H9 (cell line): ENCODE measurements at regions not wholly inside any gene's neighbourhood (a gene's known extent, or its start where the extent isn't known, plus 50 kb on each side); places are given as distances from the start of the nearest gene placed in this dataset.

ENCODE experiments used
- DNase-seq: peaks from one replicate; pipeline ENCODE4 v3.0.0-alpha.2; 2017
- H2AFZ ChIP-seq: one replicate; pipeline ENCODE4 v1.6.1; 2013; ENCODE audit warnings: mild to moderate bottlenecking, low read length, control low read depth, moderate library complexity
- H2AK5ac ChIP-seq: 2 replicates; pipeline ENCODE4 v1.6.1; 2013; ENCODE audit warnings: low read length, control low read depth, mixed read lengths; ENCODE audit not compliant: insufficient read length
- H2BK120ac ChIP-seq: one replicate; pipeline ENCODE4 v1.6.1; 2013; ENCODE audit warnings: low read depth, mild to moderate bottlenecking, low read length, control low read depth, inconsistent platforms; ENCODE audit not compliant: poor library complexity, severe bottlenecking
- H2BK12ac ChIP-seq: 2 replicates; pipeline ENCODE4 v1.6.1; 2013; ENCODE audit warnings: low read length, control low read depth, mixed read lengths, low read depth; ENCODE audit not compliant: insufficient read length
- H2BK15ac ChIP-seq: 2 replicates; pipeline ENCODE4 v1.6.1; 2013; ENCODE audit warnings: low read depth, low read length, control low read depth
- H2BK20ac ChIP-seq: one replicate; pipeline ENCODE4 v1.6.1; 2013; ENCODE audit warnings: low read depth, mild to moderate bottlenecking, low read length, control low read depth, inconsistent platforms; ENCODE audit not compliant: poor library complexity, severe bottlenecking
- H2BK5ac ChIP-seq: 2 replicates; pipeline ENCODE4 v1.6.1; 2013; ENCODE audit warnings: low read length, control low read depth, mixed read lengths; ENCODE audit not compliant: insufficient read length
- H3K14ac ChIP-seq: 2 replicates; pipeline ENCODE4 v1.6.1; 2013; ENCODE audit warnings: low read length, control low read depth; ENCODE audit not compliant: insufficient read depth
- H3K18ac ChIP-seq: 2 replicates; pipeline ENCODE4 v1.6.1; 2013; ENCODE audit warnings: low read depth, mild to moderate bottlenecking, mixed read lengths, low read length, control low read depth; ENCODE audit not compliant: insufficient read length
- H3K23ac ChIP-seq: 2 replicates; pipeline ENCODE4 v1.6.1; 2013; ENCODE audit warnings: low read length, control low read depth, mixed read lengths, low read depth; ENCODE audit not compliant: insufficient read length
- H3K23me2 ChIP-seq: 2 replicates; pipeline ENCODE4 v1.6.1; 2013; ENCODE audit warnings: low read depth, mild to moderate bottlenecking, mixed read lengths, low read length, control low read depth; ENCODE audit not compliant: insufficient read length, poor library complexity, severe bottlenecking
- H3K27ac ChIP-seq: 2 replicates; pipeline ENCODE4 v1.5.1; 2013; ENCODE audit warnings: low read length, control low read depth, mixed read lengths, low read depth; ENCODE audit not compliant: insufficient read length
- H3K27me3 ChIP-seq: 2 replicates; pipeline ENCODE4 v1.6.1; 2013; ENCODE audit warnings: low read length, control low read depth, inconsistent platforms; ENCODE audit not compliant: insufficient read depth
- H3K4ac ChIP-seq: 2 replicates; pipeline ENCODE4 v1.6.1; 2013; ENCODE audit warnings: low read depth, mild to moderate bottlenecking, control low read depth, inconsistent platforms, low read length, moderate library complexity
- H3K4me1 ChIP-seq: 2 replicates; pipeline ENCODE4 v1.6.1; 2013; ENCODE audit warnings: low read length, control low read depth, inconsistent platforms; ENCODE audit not compliant: insufficient read depth
- H3K4me2 ChIP-seq: 2 replicates; pipeline ENCODE4 v1.6.1; 2013; ENCODE audit warnings: low read length, control low read depth, mixed read lengths; ENCODE audit not compliant: insufficient read length, insufficient read depth
- H3K56ac ChIP-seq: 2 replicates; pipeline ENCODE4 v1.6.1; 2013; ENCODE audit warnings: low read depth, mild to moderate bottlenecking, mixed read lengths, low read length, control low read depth; ENCODE audit not compliant: insufficient read length
- H3K79me1 ChIP-seq: 2 replicates; pipeline ENCODE4 v1.6.1; 2013; ENCODE audit warnings: low read depth, mild to moderate bottlenecking, moderate library complexity, low read length, control low read depth, inconsistent platforms; ENCODE audit not compliant: insufficient read depth, poor library complexity, severe bottlenecking
- H3K79me2 ChIP-seq: 2 replicates; pipeline ENCODE4 v1.6.1; 2013; ENCODE audit warnings: low read length, control low read depth, inconsistent platforms; ENCODE audit not compliant: insufficient read depth
- H3K9ac ChIP-seq: 2 replicates; pipeline ENCODE4 v1.6.1; 2013; ENCODE audit warnings: low read length, control low read depth, mixed read lengths; ENCODE audit not compliant: insufficient read length; ENCODE audit errors: extremely low read depth
- H3K9me3 ChIP-seq: one replicate; pipeline ENCODE4 v1.6.1; 2013; ENCODE audit warnings: low read depth, low read length, inconsistent platforms; ENCODE audit not compliant: control insufficient read depth
- H3T11ph ChIP-seq: one replicate; pipeline ENCODE4 v1.6.1; 2013; ENCODE audit warnings: mild to moderate bottlenecking, low read length, control low read depth, inconsistent platforms
- H4K20me1 ChIP-seq: one replicate; pipeline ENCODE4 v1.6.1; 2013; ENCODE audit not compliant: control insufficient read depth, insufficient read length, insufficient read depth
- H4K5ac ChIP-seq: 2 replicates; pipeline ENCODE4 v1.6.1; 2013; ENCODE audit warnings: low read depth, mild to moderate bottlenecking, mixed read lengths, low read length, control low read depth; ENCODE audit not compliant: insufficient read length
- H4K8ac ChIP-seq: replicated peaks from 2 replicates; pipeline ENCODE4 v1.6.1; 2013; ENCODE audit warnings: low read length, control low read depth, mixed read lengths, low read depth; ENCODE audit not compliant: insufficient read length
- H4K91ac ChIP-seq: 2 replicates; pipeline ENCODE4 v1.6.1; 2013; ENCODE audit warnings: low read depth, mild to moderate bottlenecking, moderate library complexity, mixed read lengths, low read length, control low read depth; ENCODE audit not compliant: insufficient read length
- H3K27ac Mint-ChIP-seq, 3 experiments: 2 replicates in 2 of 3; 3 replicates in 1 of 3; pipeline ENCODE4 v1.8.0; 2020 to 2021; ENCODE audit warnings: mixed read lengths in 3 of 3, mild to moderate bottlenecking in 1 of 3, moderate library complexity in 1 of 3
- H3K27me3 Mint-ChIP-seq: 2 replicates; pipeline ENCODE4 v1.8.0; 2021; ENCODE audit warnings: low read depth, mild to moderate bottlenecking, moderate library complexity, mixed read lengths
- H3K36me3 Mint-ChIP-seq, 3 experiments: 2 replicates in 2 of 3; 3 replicates in 1 of 3; pipeline ENCODE4 v1.8.0; 2020 to 2021; ENCODE audit warnings: low read depth in 3 of 3, mixed read lengths in 3 of 3; ENCODE audit not compliant: insufficient read depth in 1 of 3
- H3K4me1 Mint-ChIP-seq, 2 experiments: 2 replicates each; pipeline ENCODE4 v1.8.0; 2020; ENCODE audit warnings: mixed read lengths in 2 of 2
- H3K4me3 Mint-ChIP-seq, 2 experiments: 2 replicates in 1 of 2; 3 replicates in 1 of 2; pipeline ENCODE4 v1.8.0; 2020 to 2021; ENCODE audit warnings: mild to moderate bottlenecking in 2 of 2, mixed read lengths in 2 of 2, moderate library complexity in 1 of 2
- H3K9me3 Mint-ChIP-seq, 2 experiments: 2 replicates in 1 of 2; 3 replicates in 1 of 2; pipeline ENCODE4 v1.8.0; 2020; ENCODE audit warnings: mild to moderate bottlenecking in 2 of 2, mixed read lengths in 2 of 2, moderate library complexity in 1 of 2
- WGBS: extraction: QIAGEN DNeasy Blood & Tissue Kit; methylation state at CpG from one replicate; pipeline ENCODE4 v1.1.7; 2013; ENCODE audit warnings: missing lambda C conversion rate, low lambda C conversion rate, mixed read lengths; ENCODE audit not compliant: insufficient read length; ENCODE audit errors: extremely low coverage; 5-methylcytosine and 5-hydroxymethylcytosine counted together
- TF ChIP-seq, protein P1 (sequence below): fragments of 200-600 bp; sonication (generic); conservative IDR thresholded peaks from 3 replicates; pipeline ENCODE4 v1.8.0; 2021; ENCODE audit warnings: antibody characterized with exemption, mild to moderate bottlenecking

GRCh38 chr1:230574502-230574901 is 67.8 kb upstream of the COG2 start:
- Histone ChIP-seq H2BK15ac (no peak overlapping the region), H3K23me2 (no peaks in the 10 kb centered on the region), H2BK5ac (no peak overlapping the region), H2BK20ac (no peak overlapping the region), H3K79me2 (no peaks in the 10 kb centered on the region), H2BK120ac (no peak overlapping the region), H3K9me3 (no peaks in the 10 kb centered on the region), H2BK12ac (no peak overlapping the region), H3K9ac (no peak overlapping the region), H3K79me1 (no peaks in the 10 kb centered on the region), H3K4me1 (no peaks in the 10 kb centered on the region; the same call in 1 of the 2 replicates), H4K20me1 (no peaks in the 10 kb centered on the region), H3T11ph (no peak overlapping the region), H3K4ac (no peak overlapping the region), H2AFZ (no peak overlapping the region), H3K27ac (no peak overlapping the region), H3K18ac (no peak overlapping the region), H3K4me2 (no peak overlapping the region), H4K8ac (no peak overlapping the region), H3K14ac (no peak overlapping the region), H3K56ac (no peak overlapping the region), H4K91ac (no peak overlapping the region), H2AK5ac (no peak overlapping the region), H3K27me3 (no peaks in the 10 kb centered on the region), H4K5ac (no peak overlapping the region), H3K23ac (no peak overlapping the region)
- H3K4me1 Mint-ChIP-seq, result peaks cover 14 to 19% of the 10 kb centered on the region in 2 experiments
- no peaks in the 10 kb centered on the region; the same call in none of the 2 replicates for H3K27me3 Mint-ChIP-seq
- peak overlapping the region in 1 of 3 experiments; percentile 1; a peak in 1 of 7 replicates for H3K27ac Mint-ChIP-seq
- H3K9me3 Mint-ChIP-seq, result peaks cover 0 to 2% of the 10 kb centered on the region in 2 experiments; a peak in 2 of 5 replicates
- H3K4me3 Mint-ChIP-seq, result no peak overlapping the region
- 100% methylated on average over 2 of the region's 3 CpGs for WGBS
- H3K36me3 Mint-ChIP-seq, result no peaks in the 10 kb centered on the region
- TF ChIP-seq, protein P1, sequence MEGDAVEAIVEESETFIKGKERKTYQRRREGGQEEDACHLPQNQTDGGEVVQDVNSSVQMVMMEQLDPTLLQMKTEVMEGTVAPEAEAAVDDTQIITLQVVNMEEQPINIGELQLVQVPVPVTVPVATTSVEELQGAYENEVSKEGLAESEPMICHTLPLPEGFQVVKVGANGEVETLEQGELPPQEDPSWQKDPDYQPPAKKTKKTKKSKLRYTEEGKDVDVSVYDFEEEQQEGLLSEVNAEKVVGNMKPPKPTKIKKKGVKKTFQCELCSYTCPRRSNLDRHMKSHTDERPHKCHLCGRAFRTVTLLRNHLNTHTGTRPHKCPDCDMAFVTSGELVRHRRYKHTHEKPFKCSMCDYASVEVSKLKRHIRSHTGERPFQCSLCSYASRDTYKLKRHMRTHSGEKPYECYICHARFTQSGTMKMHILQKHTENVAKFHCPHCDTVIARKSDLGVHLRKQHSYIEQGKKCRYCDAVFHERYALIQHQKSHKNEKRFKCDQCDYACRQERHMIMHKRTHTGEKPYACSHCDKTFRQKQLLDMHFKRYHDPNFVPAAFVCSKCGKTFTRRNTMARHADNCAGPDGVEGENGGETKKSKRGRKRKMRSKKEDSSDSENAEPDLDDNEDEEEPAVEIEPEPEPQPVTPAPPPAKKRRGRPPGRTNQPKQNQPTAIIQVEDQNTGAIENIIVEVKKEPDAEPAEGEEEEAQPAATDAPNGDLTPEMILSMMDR, result no peak
- DNase-seq, result no peak
